Heart left ventricle (tissue), 13 donors: ENCODE measurements at regions not wholly inside any gene's neighbourhood (a gene's known extent, or its start where the extent isn't known, plus 50 kb on each side); places are given as distances from the start of the nearest gene placed in this dataset.

ENCODE experiments used
- POLR2A ChIP-seq, 2 donors: fragments of 450-650 bp; IDR thresholded peaks; one replicate each; pipeline ENCODE4 v1.6.1; 2017; ENCODE audit warnings: antibody characterized with exemption in 2 of 2, mild to moderate bottlenecking in 2 of 2, moderate library complexity in 2 of 2
- TF ChIP-seq, protein P1 (sequence below), 12 donors: fragments of 200-600 bp; sonication (generic) in 4 of 12; IDR thresholded peaks; one replicate each; pipeline versions ENCODE4 v1.5.0 to v1.8.0; 2018 to 2022; ENCODE audit warnings: antibody characterized with exemption in 12 of 12, mild to moderate bottlenecking in 5 of 12
- donor health status: ischemic (EF 13 %, LVEDD 7.1; RV severe dilation, severe dysfunction).
- donor health status: DM: no; HTN: yes; CAD: no.
- donor health status: DM: no; HTN: no; CAD: no.
- donor health status: ischemic (EF 25% LVEDD 6.9; RV normal size, moderate dysfunction).
- donor health status: ischemic (EF 25% LVEDD 5.7; RV mildly dilated, moderate dysfunction).
- donor health status: ischemic (EF 35%, LVEDD 5.7; RV mildly dilated, moderate dysfunction).
- donor health status: nonischemic (EF 11% LVEDD 7.7; RV severe dilation, severe dysfunction).
- donor health status: DM: yes; HTN: yes; CAD: no.
- donor health status: PGD.
- donor health status: ischemic (EF 29% LVEDD 5.4; RV normal size, mild dysfunction).
- donor health status: nonischemic (EF 23%, LVEDD 6.1; RV moderate dilation, normal function).

DNA sequence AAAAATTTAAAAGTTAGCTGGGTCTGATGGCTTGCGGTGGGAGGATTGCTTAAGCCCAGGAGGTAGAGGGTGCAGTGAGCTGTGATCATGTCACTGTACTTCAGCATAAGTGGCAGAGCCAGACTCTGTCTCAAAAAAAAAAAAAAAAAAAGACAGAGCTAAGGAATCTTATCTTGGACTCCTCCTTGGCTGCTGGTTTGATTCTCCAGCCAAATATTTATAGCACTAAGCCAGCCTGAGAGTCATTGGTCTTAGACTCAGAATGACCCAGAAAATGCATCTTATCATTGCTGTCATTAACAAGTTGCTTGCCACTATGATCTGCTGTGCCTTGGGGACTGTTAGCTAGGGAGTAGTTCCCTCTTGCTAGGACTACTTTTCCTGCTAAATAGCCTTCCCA lies 164.7 kb downstream of the GNAT3 start:
- TF ChIP-seq POLR2A (IDR thresholded peaks at IDR 0.05) = no peak
- TF ChIP-seq, protein P1, sequence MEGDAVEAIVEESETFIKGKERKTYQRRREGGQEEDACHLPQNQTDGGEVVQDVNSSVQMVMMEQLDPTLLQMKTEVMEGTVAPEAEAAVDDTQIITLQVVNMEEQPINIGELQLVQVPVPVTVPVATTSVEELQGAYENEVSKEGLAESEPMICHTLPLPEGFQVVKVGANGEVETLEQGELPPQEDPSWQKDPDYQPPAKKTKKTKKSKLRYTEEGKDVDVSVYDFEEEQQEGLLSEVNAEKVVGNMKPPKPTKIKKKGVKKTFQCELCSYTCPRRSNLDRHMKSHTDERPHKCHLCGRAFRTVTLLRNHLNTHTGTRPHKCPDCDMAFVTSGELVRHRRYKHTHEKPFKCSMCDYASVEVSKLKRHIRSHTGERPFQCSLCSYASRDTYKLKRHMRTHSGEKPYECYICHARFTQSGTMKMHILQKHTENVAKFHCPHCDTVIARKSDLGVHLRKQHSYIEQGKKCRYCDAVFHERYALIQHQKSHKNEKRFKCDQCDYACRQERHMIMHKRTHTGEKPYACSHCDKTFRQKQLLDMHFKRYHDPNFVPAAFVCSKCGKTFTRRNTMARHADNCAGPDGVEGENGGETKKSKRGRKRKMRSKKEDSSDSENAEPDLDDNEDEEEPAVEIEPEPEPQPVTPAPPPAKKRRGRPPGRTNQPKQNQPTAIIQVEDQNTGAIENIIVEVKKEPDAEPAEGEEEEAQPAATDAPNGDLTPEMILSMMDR (IDR thresholded peaks at IDR 0.05) = no peak
